Mesenchymal stem cell (in vitro differentiated cells and primary cell): ENCODE measurements at regions not wholly inside any gene's neighbourhood (a gene's known extent, or its start where the extent isn't known, plus 50 kb on each side); places are given as distances from the start of the nearest gene placed in this dataset.

Source experiments
- DNase-seq: peaks from one replicate; pipeline ENCODE4 v3.0.0-alpha.2; 2013
- H2AFZ ChIP-seq: one replicate; pipeline ENCODE4 v1.6.1; 2013; ENCODE audit warnings: low read depth, mild to moderate bottlenecking, control low read depth, inconsistent platforms, low read length, moderate library complexity
- H2AK5ac ChIP-seq: 2 replicates; pipeline ENCODE4 v1.6.1; 2013; ENCODE audit warnings: low read length, moderate library complexity, mild to moderate bottlenecking, inconsistent platforms; ENCODE audit not compliant: severe bottlenecking
- H2BK120ac ChIP-seq: one replicate; pipeline ENCODE4 v1.6.1; 2013; ENCODE audit warnings: low read depth, mild to moderate bottlenecking, inconsistent platforms, low read length, moderate library complexity
- H2BK12ac ChIP-seq, 2 experiments: one replicate each; pipeline ENCODE4 v1.6.1; 2013; ENCODE audit warnings: inconsistent platforms in 2 of 2, low read length in 2 of 2, mild to moderate bottlenecking in 2 of 2, moderate library complexity in 2 of 2, control low read depth in 1 of 2
- H2BK15ac ChIP-seq: one replicate; pipeline ENCODE4 v1.6.1; 2013; ENCODE audit warnings: mild to moderate bottlenecking, low read depth, inconsistent platforms; ENCODE audit not compliant: poor library complexity, severe bottlenecking
- H2BK5ac ChIP-seq: 2 replicates; pipeline ENCODE4 v1.6.1; 2013; ENCODE audit warnings: low read depth, mild to moderate bottlenecking, low read length, control low read depth, inconsistent platforms; ENCODE audit not compliant: poor library complexity, severe bottlenecking
- H3K14ac ChIP-seq, 2 experiments: one replicate each; pipeline ENCODE4 v1.6.1; 2013; ENCODE audit warnings: inconsistent platforms in 2 of 2, low read length in 2 of 2, control low read depth in 1 of 2, mild to moderate bottlenecking in 1 of 2, moderate library complexity in 1 of 2
- H3K18ac ChIP-seq, 2 experiments: one replicate each; pipeline ENCODE4 v1.6.1; 2013; ENCODE audit warnings: inconsistent platforms in 2 of 2, low read length in 2 of 2, control low read depth in 1 of 2, low read depth in 1 of 2, mild to moderate bottlenecking in 1 of 2
- H3K23ac ChIP-seq, 2 experiments: one replicate each; pipeline ENCODE4 v1.6.1; 2013; ENCODE audit warnings: inconsistent platforms in 2 of 2, low read length in 2 of 2, mild to moderate bottlenecking in 2 of 2, moderate library complexity in 2 of 2, control low read depth in 1 of 2
- H3K27ac ChIP-seq: 2 replicates; pipeline ENCODE4 v1.5.1; 2013; ENCODE audit warnings: mild to moderate bottlenecking, moderate library complexity, low read length, control low read depth, inconsistent platforms; ENCODE audit not compliant: poor library complexity, severe bottlenecking
- H3K27me3 ChIP-seq, 2 experiments: 2 replicates each; pipeline versions ENCODE4 v1.6.1 to v1.7.0; 2013; ENCODE audit warnings: low read length in 2 of 2, mild to moderate bottlenecking in 2 of 2, moderate library complexity in 2 of 2, control low read depth in 1 of 2, inconsistent platforms in 1 of 2; ENCODE audit not compliant: control insufficient read depth in 1 of 2, insufficient read depth in 1 of 2
- H3K36me3 ChIP-seq, 2 experiments: 2 replicates each; pipeline versions ENCODE4 v1.6.1 to v1.7.0; 2013; ENCODE audit warnings: low read length in 2 of 2, control low read depth in 1 of 2, inconsistent platforms in 1 of 2, low read depth in 1 of 2, mild to moderate bottlenecking in 1 of 2; ENCODE audit not compliant: insufficient read depth in 2 of 2, control insufficient read depth in 1 of 2
- H3K4ac ChIP-seq, 2 experiments: one replicate each; pipeline ENCODE4 v1.6.1; 2013; ENCODE audit warnings: inconsistent platforms in 2 of 2, low read length in 2 of 2, mild to moderate bottlenecking in 2 of 2, moderate library complexity in 2 of 2, control low read depth in 1 of 2, low read depth in 1 of 2
- H3K4me1 ChIP-seq: 2 replicates; pipeline ENCODE4 v1.6.1; 2013; ENCODE audit warnings: low read depth, low read length, control low read depth; ENCODE audit not compliant: control insufficient read depth, insufficient read depth
- H3K4me2 ChIP-seq: 2 replicates; pipeline ENCODE4 v1.6.1; 2013; ENCODE audit warnings: low read length, mild to moderate bottlenecking, inconsistent platforms; ENCODE audit not compliant: poor library complexity, severe bottlenecking
- H3K4me3 ChIP-seq, 2 experiments: 2 replicates each; pipeline versions ENCODE4 v1.5.1 to v1.7.0; 2013; ENCODE audit warnings: low read length in 2 of 2, mild to moderate bottlenecking in 2 of 2, control low read depth in 1 of 2, low read depth in 1 of 2; ENCODE audit not compliant: insufficient read depth in 1 of 2
- H3K79me1 ChIP-seq: replicated peaks from 2 replicates; pipeline ENCODE4 v1.6.1; 2013; ENCODE audit warnings: mild to moderate bottlenecking, control low read depth, low read length, inconsistent platforms; ENCODE audit not compliant: poor library complexity, severe bottlenecking
- H3K9ac ChIP-seq: 2 replicates; pipeline ENCODE4 v1.7.0; 2013; ENCODE audit warnings: mild to moderate bottlenecking, low read length, moderate library complexity
- H3K9me3 ChIP-seq: 2 replicates; pipeline ENCODE4 v1.7.0; 2013; ENCODE audit warnings: mild to moderate bottlenecking, low read length; ENCODE audit not compliant: control insufficient read depth
- H4K8ac ChIP-seq: one replicate; pipeline ENCODE4 v1.6.1; 2013; ENCODE audit warnings: inconsistent platforms, mild to moderate bottlenecking, low read length, moderate library complexity
- H4K91ac ChIP-seq: one replicate; pipeline ENCODE4 v1.6.1; 2013; ENCODE audit warnings: mild to moderate bottlenecking, low read length, inconsistent platforms
- WGBS: methylation state at CpG from one replicate; pipeline ENCODE4 v1.1.7; 2013; ENCODE audit warnings: mixed read lengths; 5-methylcytosine and 5-hydroxymethylcytosine counted together

DNA sequence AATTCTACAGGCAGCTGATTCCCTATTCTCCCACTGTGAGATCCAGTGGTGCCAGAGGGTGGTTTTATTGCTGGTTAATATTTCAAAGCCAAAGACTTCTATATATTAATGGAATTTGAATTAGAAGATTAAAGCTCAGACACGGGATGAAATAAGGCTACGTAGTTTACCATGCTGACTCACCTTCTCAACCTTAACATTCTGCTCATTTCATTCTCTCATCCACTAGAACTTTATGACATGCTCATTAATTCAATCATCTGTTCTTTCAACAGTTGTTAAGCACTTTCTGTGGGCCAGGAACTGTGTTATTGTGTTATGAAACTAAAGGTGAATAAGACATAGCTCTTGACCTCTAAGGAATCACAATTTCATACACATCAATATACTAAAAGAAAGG lies 456.9 kb upstream of the MAP3K7 start:
- Histone ChIP-seq H3K4ac (no peak overlapping the region), H3K79me1 (no peaks in the 10 kb centered on the region), H3K27me3 (no peaks in the 10 kb centered on the region), H3K9ac (no peak overlapping the region), H3K36me3 (no peaks in the 10 kb centered on the region), H3K4me2 (no peak overlapping the region), H3K18ac (no peak overlapping the region), H2BK120ac (no peak overlapping the region), H4K8ac (no peak overlapping the region), H3K23ac (no peak overlapping the region), H3K4me1 (no peaks in the 10 kb centered on the region), H3K14ac (no peak overlapping the region), H3K9me3 (no peaks in the 10 kb centered on the region), H2AFZ (no peak overlapping the region), H2BK5ac (no peak overlapping the region), H2AK5ac (no peak overlapping the region), H3K27ac (no peak overlapping the region), H4K91ac (no peak overlapping the region), H2BK15ac (no peak overlapping the region), H2BK12ac (no peak overlapping the region), H3K4me3 (no peak overlapping the region)
- 100% methylated on average over 2 of the region's 2 CpGs for WGBS
- no peak for DNase-seq

DNA sequence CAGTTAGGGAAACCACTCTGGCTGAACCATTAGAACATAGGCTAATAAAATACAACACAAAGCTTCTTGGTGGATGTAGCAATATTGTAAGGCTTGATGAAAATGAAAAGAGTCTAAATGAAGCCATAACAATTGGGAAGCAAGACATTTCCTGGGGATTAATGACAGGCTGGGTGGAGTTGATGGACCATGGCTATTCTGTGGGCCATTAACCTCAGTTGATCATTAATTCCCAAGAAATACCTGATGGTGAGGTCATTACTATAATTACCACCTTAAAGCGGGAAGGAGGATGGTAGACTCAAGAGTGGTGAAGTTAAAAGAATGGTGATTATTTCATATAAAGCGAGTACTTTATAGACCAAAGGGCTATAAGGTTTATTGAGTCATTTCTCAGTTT lies 455.8 kb upstream of the MAP3K7 start:
- Histone ChIP-seq H3K27me3 (no peaks in the 10 kb centered on the region), H2BK15ac (no peak overlapping the region), H3K9me3 (no peaks in the 10 kb centered on the region), H3K36me3 (no peaks in the 10 kb centered on the region), H2BK120ac (no peak overlapping the region), H2AK5ac (no peak overlapping the region), H3K4me2 (no peak overlapping the region), H2BK5ac (no peak overlapping the region), H3K9ac (no peak overlapping the region), H3K4ac (no peak overlapping the region), H3K23ac (no peak overlapping the region), H4K91ac (no peak overlapping the region), H3K18ac (no peak overlapping the region), H3K79me1 (no peaks in the 10 kb centered on the region), H3K4me3 (no peak overlapping the region), H4K8ac (no peak overlapping the region), H3K14ac (no peak overlapping the region), H3K27ac (no peak overlapping the region), H2BK12ac (no peak overlapping the region), H2AFZ (no peak overlapping the region), H3K4me1 (no peaks in the 10 kb centered on the region)
- DNase-seq: no peak
- 94% methylated on average over 2 of the region's 2 CpGs for WGBS

DNA sequence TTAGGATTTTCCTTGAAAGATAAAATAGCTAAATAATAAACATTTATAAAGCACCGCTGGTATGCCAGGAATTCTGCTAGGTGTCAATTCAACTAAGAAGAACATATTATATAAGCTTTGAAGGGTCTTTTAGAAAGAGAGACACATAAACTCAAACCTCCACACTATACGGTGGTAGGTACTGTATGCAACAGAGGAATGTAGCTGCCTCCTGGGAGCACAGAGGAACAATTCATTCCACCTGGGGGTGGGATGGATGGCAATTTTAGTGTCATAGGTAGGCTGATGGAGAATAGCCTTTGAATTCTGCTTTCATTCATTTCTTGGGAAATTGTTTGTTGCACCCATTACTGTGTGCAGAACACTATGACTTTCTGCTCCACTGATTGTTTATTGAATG lies 447.1 kb upstream of the MAP3K7 start:
- Histone ChIP-seq H3K9ac (no peak overlapping the region), H3K27me3 (peaks cover 0 to 2% of the 10 kb centered on the region in 2 experiments), H3K36me3 (no peaks in the 10 kb centered on the region), H2BK120ac (no peak overlapping the region), H3K27ac (no peak overlapping the region), H4K91ac (no peak overlapping the region), H3K14ac (no peak overlapping the region), H3K18ac (no peak overlapping the region), H2BK12ac (no peak overlapping the region), H3K4me2 (no peak overlapping the region), H3K9me3 (no peaks in the 10 kb centered on the region), H4K8ac (no peak overlapping the region), H2AK5ac (no peak overlapping the region), H2AFZ (no peak overlapping the region), H3K4me3 (no peak overlapping the region), H3K79me1 (no peaks in the 10 kb centered on the region), H3K4ac (no peak overlapping the region), H3K4me1 (no peaks in the 10 kb centered on the region), H2BK15ac (no peak overlapping the region), H2BK5ac (no peak overlapping the region), H3K23ac (no peak overlapping the region)
- 89% methylated on average over 1 of the region's 2 CpGs for WGBS
- no peak for DNase-seq

DNA sequence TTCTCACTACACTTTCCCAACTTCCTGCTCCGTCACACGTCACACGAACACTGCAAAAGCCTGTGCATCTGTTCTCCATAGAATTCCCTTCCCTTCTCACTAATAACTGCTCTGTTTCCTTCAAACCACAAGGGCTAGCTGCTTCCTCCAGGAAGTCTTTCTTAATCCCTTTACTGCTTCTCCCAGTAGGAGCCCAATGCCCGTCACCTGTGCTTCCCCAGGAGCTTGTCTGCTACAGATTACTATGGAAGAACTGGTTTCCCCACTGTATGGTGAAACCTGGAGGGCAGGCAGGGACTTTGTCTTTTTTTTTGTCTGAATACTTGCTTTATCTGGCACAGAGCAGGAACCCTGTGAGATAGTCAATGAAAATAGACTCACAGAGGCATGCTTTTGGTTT lies 444.7 kb upstream of the MAP3K7 start:
- H2BK15ac ChIP-seq: no peak overlapping the region
- no peak overlapping the region for H2BK120ac ChIP-seq
- H3K4me3 ChIP-seq: no peak overlapping the region
- no peak overlapping the region for H2AK5ac ChIP-seq
- no peak overlapping the region for H4K91ac ChIP-seq
- H3K36me3 ChIP-seq: no peaks in the 10 kb centered on the region
- WGBS: 73% methylated on average over 4 of the region's 4 CpGs
- H3K27me3 ChIP-seq: peaks cover 0 to 2% of the 10 kb centered on the region in 2 experiments
- H3K18ac ChIP-seq: no peak overlapping the region
- DNase-seq: no peak
- no peak overlapping the region for H3K4me2 ChIP-seq
- H3K4ac ChIP-seq: no peak overlapping the region
- no peak overlapping the region for H4K8ac ChIP-seq
- H3K79me1 ChIP-seq: no peaks in the 10 kb centered on the region
- H2AFZ ChIP-seq: no peak overlapping the region
- H3K27ac ChIP-seq: no peak overlapping the region
- H3K14ac ChIP-seq: no peak overlapping the region
- H2BK5ac ChIP-seq: no peak overlapping the region
- H3K9me3 ChIP-seq: no peaks in the 10 kb centered on the region
- no peak overlapping the region for H3K9ac ChIP-seq
- no peak overlapping the region for H3K23ac ChIP-seq
- H3K4me1 ChIP-seq: no peaks in the 10 kb centered on the region
- H2BK12ac ChIP-seq: no peak overlapping the region
